NCI-H1105 treated with DMSO at 0.1 percent for 48 hours (cell line): ENCODE measurements at regions not wholly inside any gene's neighbourhood (a gene's known extent, or its start where the extent isn't known, plus 50 kb on each side); places are given as distances from the start of the nearest gene placed in this dataset.
"Not testable (repeated sequence)": the region's sequence is repeated elsewhere in the genome, so short reads cannot be mapped to it uniquely, and the experiment has no call there.

Experiments
- DNase-seq: peaks from one replicate; lab custom pipeline; 2025; lab: John Stamatoyannopoulos, UW

- no peak for DNase-seq
Observed at GRCh38 chr7:12985752-12986151, 298.3 kb downstream of the ARL4A start.

GRCh38 chr7:12987238-12987637 is 299.8 kb downstream of the ARL4A start:
- DNase-seq: peak; percentile 54

GRCh38 chr7:12990440-12990839 is 303.0 kb downstream of the ARL4A start:
- DNase-seq: no peak

DNA sequence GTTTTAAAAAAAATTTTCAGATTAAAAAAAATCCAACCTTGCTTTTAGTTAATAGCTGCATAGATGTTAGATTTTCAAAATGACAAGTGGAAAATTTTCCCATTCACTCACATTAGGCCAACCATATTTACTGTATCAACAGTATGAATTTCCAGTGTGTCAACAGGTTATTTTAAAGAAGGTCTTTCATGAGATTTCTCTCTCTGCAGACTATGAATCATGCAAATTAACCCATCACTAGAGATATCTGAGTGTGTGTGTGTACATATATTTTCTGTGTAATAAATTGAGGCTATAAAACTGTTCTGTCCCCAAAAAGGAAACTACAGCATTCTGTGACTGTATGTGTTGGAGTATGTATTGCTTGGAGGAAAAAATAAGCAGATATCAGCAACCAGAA is 305.6 kb downstream of the ARL4A start:
- DNase-seq: no peak

DNA sequence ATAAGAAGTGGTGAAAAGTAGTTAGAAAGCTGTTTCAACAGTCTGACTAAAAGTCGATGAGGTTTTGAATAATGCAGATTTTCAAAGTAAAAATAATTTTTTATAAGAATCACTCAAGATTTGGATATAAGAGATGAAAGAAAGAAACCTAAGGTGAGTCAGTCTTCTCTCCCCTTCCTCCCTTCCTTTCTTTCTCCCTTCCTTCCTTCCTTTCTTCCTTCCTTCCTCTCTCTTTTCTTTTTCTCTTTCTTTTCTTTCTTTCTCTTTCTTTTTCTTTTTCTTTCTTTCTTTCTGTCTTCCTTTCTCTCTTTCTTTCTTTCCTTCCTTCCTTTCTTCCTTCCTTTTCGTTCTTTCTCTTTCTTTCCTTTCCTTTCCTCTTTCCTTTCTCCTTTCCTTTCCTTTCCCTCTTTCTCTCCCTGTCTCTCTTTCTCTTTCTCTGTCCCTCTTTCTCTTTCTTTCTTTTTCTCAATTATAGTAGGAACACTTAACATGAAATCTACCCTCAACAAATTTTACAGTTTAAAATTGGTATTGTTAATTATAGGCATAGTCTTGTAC is 308.6 kb downstream of the ARL4A start:
- no peak for DNase-seq

GRCh38 chr7:13007331-13007730 is 319.9 kb downstream of the ARL4A start:
- DNase-seq: no peak

DNA sequence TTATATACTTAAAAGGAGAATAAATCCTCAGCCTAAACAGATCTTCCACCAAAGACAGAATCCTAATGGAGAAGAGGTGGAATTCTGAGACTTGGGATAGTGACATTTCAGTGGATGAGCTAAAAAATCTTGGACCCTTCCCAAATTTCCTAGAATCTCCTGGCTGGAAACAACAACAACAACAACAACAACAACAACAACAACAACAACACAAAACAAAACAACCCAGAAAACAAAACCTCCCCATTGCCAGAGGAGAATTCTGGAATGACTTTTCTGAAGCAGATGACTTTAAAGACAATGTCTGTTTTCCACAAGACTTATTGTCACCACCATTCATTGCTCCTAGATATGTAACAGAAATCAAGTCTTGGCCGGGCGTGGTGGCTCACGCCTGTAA is 322.1 kb downstream of the ARL4A start:
- DNase-seq: no peak

DNA sequence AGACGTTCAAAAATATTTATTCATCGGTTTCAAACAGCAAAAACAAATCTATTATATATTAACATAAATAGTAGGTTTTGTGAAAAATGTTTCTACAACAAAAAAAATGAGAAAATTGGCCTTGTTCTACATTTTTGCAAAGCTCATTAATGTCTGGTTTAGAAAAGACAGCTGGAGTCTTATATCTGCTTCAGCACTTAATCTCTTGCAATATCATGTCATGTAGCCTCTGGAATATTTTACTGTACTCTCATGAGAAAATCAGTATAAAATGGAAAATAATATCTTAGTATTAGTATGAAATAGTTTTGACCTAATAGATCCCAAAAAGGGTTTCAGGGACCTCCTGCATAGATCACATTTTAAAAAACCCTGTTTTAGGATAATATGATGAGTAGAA is 326.6 kb downstream of the ARL4A start:
- no peak for DNase-seq

DNA sequence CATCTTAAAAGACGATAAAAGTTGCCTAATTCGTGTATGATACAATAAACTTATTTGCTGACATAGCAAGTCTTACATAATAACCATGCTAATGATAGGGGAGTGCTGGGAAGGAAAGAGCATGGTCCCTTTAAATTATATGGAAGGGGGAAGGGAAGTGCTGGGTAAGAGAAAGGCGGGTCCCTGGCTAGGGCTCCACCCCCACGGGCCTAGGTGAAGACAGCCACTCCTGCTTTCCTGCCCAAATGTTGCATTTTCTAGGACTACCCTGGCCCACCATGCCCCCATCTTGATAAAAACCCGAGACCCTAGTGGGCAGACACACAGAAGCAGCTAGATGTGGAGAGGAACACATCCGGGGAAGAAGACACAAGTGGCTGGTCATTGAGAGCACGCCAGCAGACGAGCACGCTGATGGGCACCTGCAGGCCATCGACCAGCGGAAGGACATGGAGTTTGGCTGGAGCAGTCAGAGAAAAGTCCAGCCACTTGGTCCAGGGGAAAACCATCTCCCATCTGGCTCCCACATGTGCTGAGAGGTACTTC is 328.7 kb downstream of the ARL4A start:
- DNase-seq: no peak

- no peak for DNase-seq
Observed at GRCh38 chr7:13016592-13017332, 329.3 kb downstream of the ARL4A start.

DNA sequence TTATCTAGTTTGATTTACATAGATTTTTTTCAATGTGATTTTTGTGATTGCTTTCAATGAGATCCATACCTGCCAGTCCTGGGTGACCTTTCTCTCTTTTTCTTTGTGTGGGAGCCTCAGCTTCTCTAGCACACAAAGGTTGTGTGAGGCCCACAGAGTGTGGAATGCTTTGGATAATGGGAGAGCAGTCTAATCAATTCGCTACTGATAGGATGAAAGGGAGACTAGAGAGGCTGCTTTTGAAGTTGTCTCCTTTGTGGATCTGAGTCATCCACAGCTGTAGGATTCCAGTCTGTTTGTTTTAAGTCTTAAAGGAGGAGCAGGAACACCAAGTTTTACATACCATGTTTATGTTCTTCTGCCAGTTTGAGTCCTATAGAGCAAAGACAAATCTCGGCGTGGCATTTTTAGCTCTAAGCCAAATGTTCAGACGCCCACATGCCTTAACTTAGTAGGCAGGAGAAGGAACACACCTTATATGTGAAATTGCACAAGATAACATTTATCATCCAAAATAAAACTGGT is 330.0 kb downstream of the ARL4A start:
- DNase-seq: no peak

- no peak for DNase-seq
Observed at GRCh38 chr7:13017881-13018280, 330.4 kb downstream of the ARL4A start.

- no peak for DNase-seq
Observed at GRCh38 chr7:13021566-13022300, 334.3 kb downstream of the ARL4A start.

- DNase-seq: peak; percentile 34
Observed at GRCh38 chr7:13024121-13024674, 336.8 kb downstream of the ARL4A start.

DNA sequence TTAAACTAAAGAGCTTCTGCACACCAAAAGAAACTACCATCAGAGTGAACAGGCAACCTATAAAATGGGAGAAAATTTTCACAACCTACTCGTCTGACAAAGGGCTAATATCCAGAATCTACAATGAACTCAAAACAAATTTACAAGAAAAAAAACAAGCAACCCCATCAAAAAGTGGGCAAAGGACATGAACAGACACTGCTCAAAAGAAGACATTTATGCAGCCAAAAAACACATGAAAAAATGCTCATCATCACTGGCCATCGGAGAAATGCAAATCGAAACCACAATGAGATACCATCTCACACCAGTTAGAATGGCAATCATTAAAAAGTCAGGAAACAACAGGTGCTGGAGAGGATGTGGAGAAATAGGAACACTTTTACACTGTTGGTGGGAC is 337.6 kb downstream of the ARL4A start:
- DNase-seq: not testable (repeated sequence)

DNA sequence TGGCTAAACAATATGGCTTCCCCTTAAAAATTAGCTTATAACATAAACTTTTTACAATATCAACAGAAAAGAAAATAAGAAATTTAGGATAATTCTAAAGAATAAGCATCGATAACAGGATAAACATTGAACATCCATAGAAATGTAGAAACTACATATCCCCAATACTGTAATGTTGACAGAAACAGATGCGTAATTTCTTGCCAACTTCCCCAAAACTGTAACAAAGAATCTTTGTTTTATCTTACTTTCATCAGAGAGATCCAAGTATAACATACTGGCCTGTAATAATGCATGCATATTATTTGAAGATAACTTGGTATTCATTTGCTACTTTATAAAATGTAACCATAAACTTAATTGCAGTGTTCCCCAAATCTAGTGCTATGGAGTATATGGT is 339.9 kb downstream of the ARL4A start:
- no peak for DNase-seq

DNA sequence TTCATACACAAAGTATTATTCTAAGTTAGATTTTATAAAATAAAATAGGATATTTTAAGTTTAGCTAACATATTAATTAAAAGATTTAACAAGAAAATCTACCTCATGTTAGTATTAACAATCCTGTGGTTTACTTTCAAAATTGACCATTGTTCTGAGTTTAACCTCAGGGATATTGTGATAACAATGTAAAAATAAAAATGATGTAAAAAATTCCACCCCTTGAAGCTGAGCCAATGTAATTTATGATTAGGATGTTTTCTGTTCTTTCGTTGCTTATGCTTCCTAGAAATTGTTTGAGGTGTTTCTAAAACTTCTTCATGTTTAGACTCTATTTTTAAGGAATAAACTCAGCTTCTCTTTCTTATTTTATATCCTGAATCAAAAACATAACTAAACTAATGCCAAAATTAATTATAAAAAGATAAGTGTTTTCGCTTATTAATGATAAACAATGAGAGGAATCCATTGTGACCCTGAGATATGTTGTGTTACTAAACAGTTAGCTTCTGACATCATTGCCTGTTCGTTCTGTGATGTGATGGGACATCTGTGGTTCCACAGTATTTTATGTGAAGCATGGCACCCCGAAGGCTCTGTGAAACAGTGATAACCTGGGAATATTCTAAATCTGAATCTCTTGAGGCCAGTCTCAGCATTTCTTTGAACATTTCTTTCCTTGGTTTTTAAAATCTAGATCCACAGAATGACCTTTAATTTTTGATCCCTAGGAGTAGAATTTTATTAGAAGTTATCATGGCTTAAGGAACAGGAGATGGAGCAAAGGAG is 340.8 kb downstream of the ARL4A start:
- no peak for DNase-seq

DNA sequence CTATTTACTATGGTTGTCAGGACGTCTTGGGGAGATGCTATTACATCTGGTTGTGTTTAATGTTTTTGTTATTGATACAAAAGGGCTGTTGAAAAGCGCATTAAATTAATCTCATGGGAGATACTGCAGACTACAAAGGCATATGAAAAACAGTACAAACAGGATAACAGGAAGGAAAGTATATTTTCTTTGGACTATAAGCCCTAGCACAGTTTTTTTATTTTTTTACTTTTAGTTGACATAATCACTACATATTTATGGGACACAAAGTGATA is 341.3 kb downstream of the ARL4A start:
- no peak for DNase-seq

GRCh38 chr7:13031468-13031867 is 344.0 kb downstream of the ARL4A start:
- DNase-seq: no peak

DNA sequence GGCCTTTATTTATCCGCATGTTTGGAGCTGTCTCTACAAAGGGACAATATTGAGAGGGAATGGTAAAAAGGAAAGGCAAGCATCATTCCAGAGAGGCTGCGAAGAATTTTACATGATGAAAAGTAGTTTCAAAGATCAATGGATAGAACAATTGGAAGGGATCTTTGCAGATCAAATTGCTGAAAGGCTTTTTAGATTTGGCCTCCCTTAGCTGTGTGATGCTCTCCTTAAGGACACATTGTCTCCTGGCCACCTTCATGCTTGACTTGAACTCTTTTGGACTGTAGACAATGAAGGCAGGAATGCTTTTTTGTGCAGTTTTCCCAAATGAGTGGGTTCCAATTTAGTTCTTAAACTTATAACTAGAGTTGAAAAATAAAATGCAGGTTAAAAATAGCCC is 344.7 kb downstream of the ARL4A start:
- no peak for DNase-seq

DNA sequence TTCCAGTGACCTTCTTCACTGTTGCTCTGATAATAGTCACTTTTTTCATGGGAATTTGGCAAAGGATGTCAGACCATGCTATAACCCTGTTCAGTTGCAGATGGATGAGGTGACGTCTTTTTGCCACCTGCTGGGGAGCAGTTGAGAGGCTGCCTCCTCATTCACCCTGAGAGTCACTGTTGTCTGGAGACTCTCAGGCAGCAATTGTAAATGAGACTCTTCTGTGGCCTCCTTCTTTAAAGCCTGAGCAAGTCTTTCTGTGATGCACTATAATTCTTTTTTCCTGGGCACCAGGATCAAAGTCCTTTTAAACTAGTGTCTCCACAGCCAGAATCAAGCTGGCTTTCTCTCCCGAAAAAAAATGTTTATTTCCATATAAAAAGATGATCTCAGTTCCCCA is 345.1 kb downstream of the ARL4A start:
- DNase-seq: peak; percentile 7

DNA sequence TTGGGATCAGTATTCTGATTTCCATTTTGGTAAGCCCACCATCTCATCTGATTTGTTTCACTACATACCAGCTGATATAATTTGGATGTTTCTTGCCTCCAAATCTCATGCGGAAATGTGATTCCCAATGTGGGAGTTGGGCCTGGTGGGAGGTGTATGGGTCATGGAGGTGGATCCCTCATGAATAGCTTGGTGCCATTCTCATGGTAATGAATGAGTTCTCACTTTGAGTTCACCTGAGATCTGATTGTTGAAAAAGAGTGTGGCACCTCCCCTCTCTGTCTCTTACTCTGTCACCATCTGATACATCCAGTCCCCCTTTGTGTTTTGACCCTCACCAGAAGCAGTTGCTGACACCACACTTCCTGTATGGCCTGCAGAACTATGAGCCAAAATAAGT is 347.3 kb downstream of the ARL4A start:
- no peak for DNase-seq
